GM12878 (cell line): ENCODE measurements at regions not wholly inside any gene's neighbourhood (a gene's known extent, or its start where the extent isn't known, plus 50 kb on each side); places are given as distances from the start of the nearest gene placed in this dataset.

Experiments used
- ATAC-seq: fragments of 200-7000 bp; cut with Tn5 transposase; 3 replicates; pipeline ENCODE4 v1.9.1; 2020; ENCODE audit warnings: mild to moderate bottlenecking, moderate library complexity
- BruUV-seq: library from RNA; stranded (reverse); fragments of 400-500 nt; replicated peaks from 2 replicates; lab custom pipeline; 2021; lab: Mats Ljungman, UMichigan
- CTCF ChIA-PET: fragments of 300-600 bp; sonication (Branson Sonifier 250); formaldehyde crosslinking; extraction: SDS; loops from one replicate; lab custom pipeline; 2021; ENCODE audit warnings: inconsistent platforms; lab: Yijun Ruan, JAX
- POLR2A ChIA-PET: fragments of 350-600 bp; formaldehyde crosslinking; extraction: SDS; loops from one replicate; lab custom pipeline; 2021; ENCODE audit warnings: inconsistent platforms; lab: Charles Lee
- RAD21 ChIA-PET: fragments of 300-600 bp; sonication (Branson Sonifier 250); formaldehyde crosslinking; loops from one replicate; lab custom pipeline; 2023; ENCODE audit warnings: antibody characterized with exemption; ENCODE audit not compliant: unreplicated experiment; lab: Charles Lee
- SMC1A ChIA-PET: fragments of 300-600 bp; sonication (Branson Sonifier 250); formaldehyde crosslinking; loops from one replicate; lab custom pipeline; 2023; ENCODE audit not compliant: unreplicated experiment, uncharacterized antibody; lab: Charles Lee
- DNase-seq: peaks from one replicate; pipeline ENCODE4 v3.0.0-alpha.2; 2011; ENCODE audit warnings: low read depth, low spot score
- FAIRE-seq: peaks from 3 replicates; lab custom pipeline; 2011; peaks lifted over from hg19 to GRCh38; lab: Jason Lieb, UNC
- H2AFZ ChIP-seq: 2 replicates; pipeline ENCODE4 v1.6.0; 2011; ENCODE audit warnings: low read depth, low read length, control low read depth; ENCODE audit not compliant: control insufficient read depth
- H3K27ac ChIP-seq: 2 replicates; pipeline ENCODE4 v1.5.1; 2011; ENCODE audit warnings: control low read depth; ENCODE audit not compliant: control insufficient read depth, insufficient read depth
- H3K27me3 ChIP-seq, 2 experiments: replicated peaks in 1 of 2; 2 replicates each; pipeline versions ENCODE4 v1.6.0 to v1.6.1; 2011; ENCODE audit warnings: low read length in 1 of 2; ENCODE audit not compliant: control insufficient read depth in 2 of 2, insufficient read depth in 2 of 2
- H3K36me3 ChIP-seq, 2 experiments: 2 replicates each; pipeline ENCODE4 v1.5.1; 2011; ENCODE audit warnings: low read length in 1 of 2; ENCODE audit not compliant: control insufficient read depth in 2 of 2, insufficient read depth in 2 of 2
- H3K4me1 ChIP-seq: 2 replicates; pipeline ENCODE4 v1.6.1; 2011; ENCODE audit warnings: mild to moderate bottlenecking, low read length, moderate library complexity, mixed read lengths; ENCODE audit not compliant: control insufficient read depth, insufficient read depth
- H3K4me2 ChIP-seq: 2 replicates; pipeline ENCODE4 v1.6.0; 2011; ENCODE audit warnings: control low read depth; ENCODE audit not compliant: control insufficient read depth, insufficient read depth
- H3K4me3 ChIP-seq: fragments of 200-600 bp; sonication (generic); 2 replicates; pipeline ENCODE4 v1.5.1; 2016
- H3K79me2 ChIP-seq: 2 replicates; pipeline ENCODE4 v1.6.0; 2011; ENCODE audit warnings: low read length; ENCODE audit not compliant: control insufficient read depth, insufficient read depth
- H3K9ac ChIP-seq: 2 replicates; pipeline ENCODE4 v1.8.0; 2011; ENCODE audit warnings: low read length, control low read depth, mixed read lengths; ENCODE audit not compliant: control insufficient read depth, insufficient read depth
- H3K9me3 ChIP-seq: replicated peaks from 3 replicates; pipeline ENCODE4 v1.5.1; 2011; ENCODE audit warnings: mild to moderate bottlenecking, low read length; ENCODE audit not compliant: control insufficient read depth, insufficient read depth
- H4K20me1 ChIP-seq: 2 replicates; pipeline ENCODE4 v1.6.0; 2011; ENCODE audit not compliant: control insufficient read depth, insufficient read depth
- BHLHE40 ChIP-seq, 2 experiments: fragments of 450-650 bp in 1 of 2; IDR thresholded peaks; 2 replicates each; pipeline ENCODE4 v1.6.1; 2011 to 2017; ENCODE audit warnings: low read depth in 2 of 2, borderline replicate concordance in 1 of 2, improper control_type of control experiment in 1 of 2, low read length in 1 of 2, mild to moderate bottlenecking in 1 of 2
- CHD4 ChIP-seq: fragments of 200-600 bp; sonication (generic); IDR thresholded peaks from 2 replicates; pipeline ENCODE4 v1.6.1; 2016; ENCODE audit warnings: mild to moderate bottlenecking
- IKZF2 ChIP-seq, 2 experiments: fragments of 450-650 bp; IDR thresholded peaks; 2 replicates each; pipeline ENCODE4 v1.6.1; 2017; ENCODE audit warnings: mild to moderate bottlenecking in 2 of 2, moderate library complexity in 2 of 2
- MTA2 ChIP-seq: fragments of 450-650 bp; IDR thresholded peaks from 2 replicates; pipeline ENCODE4 v1.6.1; 2016; ENCODE audit warnings: low read depth, mild to moderate bottlenecking, moderate library complexity
- MYC ChIP-seq: IDR thresholded peaks from 2 replicates; pipeline ENCODE4 v1.6.1; 2011; ENCODE audit warnings: mild to moderate bottlenecking, low read length, moderate library complexity, inconsistent platforms; ENCODE audit not compliant: insufficient read depth, insufficient replicate concordance, insufficient read length, severe bottlenecking
- NR2F1 ChIP-seq: fragments of 450-650 bp; conservative IDR thresholded peaks from 2 replicates; pipeline ENCODE4 v1.6.1; 2017; ENCODE audit warnings: mild to moderate bottlenecking
- PAX8 ChIP-seq: fragments of 450-650 bp; IDR thresholded peaks from 2 replicates; pipeline ENCODE4 v1.6.1; 2017; ENCODE audit warnings: mild to moderate bottlenecking, moderate library complexity
- WGBS: methylation state at CpG from one replicate; pipeline ENCODE4 v1.1.6; 2016; ENCODE audit warnings: low lambda C conversion rate; ENCODE audit not compliant: insufficient replicate concordance, insufficient coverage; ENCODE audit errors: missing lambda C conversion rate; 5-methylcytosine and 5-hydroxymethylcytosine counted together
- in situ Hi-C: fragments of 300-500 bp; cut with MboI; formaldehyde crosslinking; loops from 9 replicates; pipeline ENCODE4 v1.14.3; 2018; ENCODE audit warnings: mixed read lengths
- intact Hi-C: fragments of 100-400 bp; cut with micrococcal nuclease; formaldehyde crosslinking; loops from one replicate; pipeline ENCODE4 v1.14.2; 2022; ENCODE audit not compliant: unreplicated experiment
- TF ChIP-seq, protein P1 (sequence below): fragments of 450-650 bp; IDR thresholded peaks from 2 replicates; pipeline ENCODE4 v1.6.1; 2018; ENCODE audit warnings: borderline replicate concordance, mild to moderate bottlenecking; ENCODE audit not compliant: partially characterized antibody
- TF ChIP-seq, protein P2 (sequence below): IDR thresholded peaks from 2 replicates; pipeline ENCODE4 v1.6.1; 2012; ENCODE audit warnings: mild to moderate bottlenecking, low read depth, low read length

DNA sequence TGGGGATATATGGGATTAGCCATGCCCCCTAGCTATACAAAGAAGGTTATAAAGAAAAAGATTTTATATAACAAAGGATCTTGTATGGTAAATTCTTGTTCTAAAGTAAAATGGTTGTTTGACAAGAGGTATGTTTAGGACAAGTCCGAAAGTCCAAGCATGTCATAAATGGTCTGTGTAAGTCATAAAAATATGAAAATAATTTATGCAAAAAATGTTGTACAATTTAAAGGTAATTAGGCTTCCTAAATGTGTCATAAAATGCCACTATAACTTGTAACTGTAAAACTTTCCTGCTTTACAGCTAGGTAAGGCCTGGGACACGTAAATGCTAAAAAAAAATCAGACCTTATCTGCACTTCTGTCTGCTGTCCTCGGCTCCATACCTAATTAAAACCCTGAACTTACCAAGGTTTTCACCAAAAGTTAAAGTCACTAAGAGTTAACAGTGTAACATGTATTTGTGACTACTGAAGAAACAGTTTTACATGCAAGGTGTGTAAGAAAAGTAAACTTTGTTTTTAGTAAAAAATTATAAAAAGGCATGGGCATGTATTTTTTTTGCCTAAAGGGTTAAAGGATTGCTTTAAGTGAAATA is 110.0 kb upstream of the RESF1 start:
- DNase-seq (no peak), FAIRE-seq (no peak)
- H3K4me3 ChIP-seq, result no peak overlapping the region
- in situ Hi-C loops, result no loop called here
- no peaks in the 10 kb centered on the region for H4K20me1 ChIP-seq
- SMC1A ChIA-PET, result interaction anchor here (1.3 kb wide), 1 partner anchor 9 kb away, joined by 3 read pairs; no protein-coding TSS in a partner anchor
- H3K79me2 ChIP-seq, result no peaks in the 10 kb centered on the region
- H3K36me3 ChIP-seq, result no peaks in the 10 kb centered on the region
- no peak overlapping the region for H3K4me2 ChIP-seq
- TF ChIP-seq, protein P1, sequence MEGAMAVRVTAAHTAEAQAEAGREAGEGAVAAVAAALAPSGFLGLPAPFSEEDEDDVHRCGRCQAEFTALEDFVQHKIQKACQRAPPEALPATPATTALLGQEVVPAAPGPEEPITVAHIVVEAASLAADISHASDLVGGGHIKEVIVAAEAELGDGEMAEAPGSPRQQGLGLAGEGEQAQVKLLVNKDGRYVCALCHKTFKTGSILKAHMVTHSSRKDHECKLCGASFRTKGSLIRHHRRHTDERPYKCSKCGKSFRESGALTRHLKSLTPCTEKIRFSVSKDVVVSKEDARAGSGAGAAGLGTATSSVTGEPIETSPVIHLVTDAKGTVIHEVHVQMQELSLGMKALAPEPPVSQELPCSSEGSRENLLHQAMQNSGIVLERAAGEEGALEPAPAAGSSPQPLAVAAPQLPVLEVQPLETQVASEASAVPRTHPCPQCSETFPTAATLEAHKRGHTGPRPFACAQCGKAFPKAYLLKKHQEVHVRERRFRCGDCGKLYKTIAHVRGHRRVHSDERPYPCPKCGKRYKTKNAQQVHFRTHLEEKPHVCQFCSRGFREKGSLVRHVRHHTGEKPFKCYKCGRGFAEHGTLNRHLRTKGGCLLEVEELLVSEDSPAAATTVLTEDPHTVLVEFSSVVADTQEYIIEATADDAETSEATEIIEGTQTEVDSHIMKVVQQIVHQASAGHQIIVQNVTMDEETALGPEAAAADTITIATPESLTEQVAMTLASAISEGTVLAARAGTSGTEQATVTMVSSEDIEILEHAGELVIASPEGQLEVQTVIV, result no peak
- TF ChIP-seq IKZF2 (IDR thresholded peaks at IDR 0.05), result no peak
- no peak for TF ChIP-seq BHLHE40 (IDR thresholded peaks at IDR 0.05; ENCODE audit: borderline replicate concordance in 1 of 2, low read depth in 2 of 2, low read length in 1 of 2)
- TF ChIP-seq, protein P2, sequence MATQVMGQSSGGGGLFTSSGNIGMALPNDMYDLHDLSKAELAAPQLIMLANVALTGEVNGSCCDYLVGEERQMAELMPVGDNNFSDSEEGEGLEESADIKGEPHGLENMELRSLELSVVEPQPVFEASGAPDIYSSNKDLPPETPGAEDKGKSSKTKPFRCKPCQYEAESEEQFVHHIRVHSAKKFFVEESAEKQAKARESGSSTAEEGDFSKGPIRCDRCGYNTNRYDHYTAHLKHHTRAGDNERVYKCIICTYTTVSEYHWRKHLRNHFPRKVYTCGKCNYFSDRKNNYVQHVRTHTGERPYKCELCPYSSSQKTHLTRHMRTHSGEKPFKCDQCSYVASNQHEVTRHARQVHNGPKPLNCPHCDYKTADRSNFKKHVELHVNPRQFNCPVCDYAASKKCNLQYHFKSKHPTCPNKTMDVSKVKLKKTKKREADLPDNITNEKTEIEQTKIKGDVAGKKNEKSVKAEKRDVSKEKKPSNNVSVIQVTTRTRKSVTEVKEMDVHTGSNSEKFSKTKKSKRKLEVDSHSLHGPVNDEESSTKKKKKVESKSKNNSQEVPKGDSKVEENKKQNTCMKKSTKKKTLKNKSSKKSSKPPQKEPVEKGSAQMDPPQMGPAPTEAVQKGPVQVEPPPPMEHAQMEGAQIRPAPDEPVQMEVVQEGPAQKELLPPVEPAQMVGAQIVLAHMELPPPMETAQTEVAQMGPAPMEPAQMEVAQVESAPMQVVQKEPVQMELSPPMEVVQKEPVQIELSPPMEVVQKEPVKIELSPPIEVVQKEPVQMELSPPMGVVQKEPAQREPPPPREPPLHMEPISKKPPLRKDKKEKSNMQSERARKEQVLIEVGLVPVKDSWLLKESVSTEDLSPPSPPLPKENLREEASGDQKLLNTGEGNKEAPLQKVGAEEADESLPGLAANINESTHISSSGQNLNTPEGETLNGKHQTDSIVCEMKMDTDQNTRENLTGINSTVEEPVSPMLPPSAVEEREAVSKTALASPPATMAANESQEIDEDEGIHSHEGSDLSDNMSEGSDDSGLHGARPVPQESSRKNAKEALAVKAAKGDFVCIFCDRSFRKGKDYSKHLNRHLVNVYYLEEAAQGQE, result no peak
- no peak for TF ChIP-seq NR2F1
- no peak for TF ChIP-seq MYC
- TF ChIP-seq MTA2, result no peak
- no peak for TF ChIP-seq PAX8
- TF ChIP-seq CHD4, result no peak
- TF ChIP-seq, all 136 proteins: peak for 0
- H3K27me3 ChIP-seq, result no peaks in the 10 kb centered on the region
- ChIA-PET POLR2A (no interaction called here), RAD21 (no interaction called here), CTCF (no interaction called here)
- no peak overlapping the region for H3K9ac ChIP-seq
- WGBS, result 56% methylated on average over 3 of the region's 3 CpGs
- H2AFZ ChIP-seq, result no peak overlapping the region
- no peaks in the 10 kb centered on the region for H3K4me1 ChIP-seq
- H3K27ac ChIP-seq, result no peak overlapping the region
- no peak for ATAC-seq
- no TSS peak for BruUV-seq
- peaks cover 10% of the 10 kb centered on the region for H3K9me3 ChIP-seq
- intact Hi-C loops, result no loop called here
